HUES48 (cell line): ENCODE measurements at regions not wholly inside any gene's neighbourhood (a gene's known extent, or its start where the extent isn't known, plus 50 kb on each side); places are given as distances from the start of the nearest gene placed in this dataset.

ENCODE experiments used
- H3K27ac ChIP-seq: one replicate; pipeline ENCODE4 v1.7.0; 2013; ENCODE audit warnings: low read depth, low read length, inconsistent platforms
- H3K27me3 ChIP-seq: 2 replicates; pipeline ENCODE4 v1.6.1; 2013; ENCODE audit warnings: mild to moderate bottlenecking, low read length; ENCODE audit not compliant: control insufficient read depth, insufficient read depth
- H3K36me3 ChIP-seq: 2 replicates; pipeline ENCODE4 v1.6.1; 2013; ENCODE audit warnings: low read length; ENCODE audit not compliant: control insufficient read depth, insufficient read depth
- H3K4me1 ChIP-seq: 2 replicates; pipeline ENCODE4 v1.6.1; 2013; ENCODE audit warnings: mild to moderate bottlenecking, low read length; ENCODE audit not compliant: control insufficient read depth, insufficient read depth
- H3K4me3 ChIP-seq: 2 replicates; pipeline ENCODE4 v1.5.1; 2013; ENCODE audit warnings: mild to moderate bottlenecking, low read depth, low read length
- H3K9ac ChIP-seq: 2 replicates; pipeline ENCODE4 v1.6.1; 2013; ENCODE audit warnings: mild to moderate bottlenecking, low read depth, low read length, moderate library complexity
- H3K9me3 ChIP-seq: 2 replicates; pipeline ENCODE4 v1.6.1; 2013; ENCODE audit warnings: low read length; ENCODE audit not compliant: control insufficient read depth, insufficient read depth

GRCh38 chr12:94714378-94715114 is 64.2 kb upstream of the TMCC3 start:
- Histone ChIP-seq H3K36me3 (no peaks in the 10 kb centered on the region), H3K4me3 (no peak overlapping the region), H3K27me3 (no peaks in the 10 kb centered on the region), H3K27ac (no peak overlapping the region), H3K9me3 (no peaks in the 10 kb centered on the region), H3K4me1 (0 out of 2 replicates have a peak, but pooled peaks cover 14% of the 10 kb centered on the region), H3K9ac (no peak overlapping the region)

- Histone ChIP-seq H3K9ac (no peak overlapping the region), H3K27me3 (no peaks in the 10 kb centered on the region), H3K4me1 (0 out of 2 replicates have a peak, but pooled peaks cover 11% of the 10 kb centered on the region), H3K27ac (no peak overlapping the region), H3K36me3 (no peaks in the 10 kb centered on the region), H3K9me3 (no peaks in the 10 kb centered on the region), H3K4me3 (no peak overlapping the region)
Measured at GRCh38 chr12:94712815-94713515, 62.6 kb upstream of the TMCC3 start.

- H3K4me1 ChIP-seq: no peaks in the 10 kb centered on the region
- no peaks in the 10 kb centered on the region for H3K9me3 ChIP-seq
- H3K9ac ChIP-seq: no peak overlapping the region
- H3K4me3 ChIP-seq: no peak overlapping the region
- H3K36me3 ChIP-seq: no peaks in the 10 kb centered on the region
- H3K27ac ChIP-seq: no peak overlapping the region
- no peaks in the 10 kb centered on the region for H3K27me3 ChIP-seq
Measured at GRCh38 chr12:94710933-94711332, 60.6 kb upstream of the TMCC3 start.

DNA sequence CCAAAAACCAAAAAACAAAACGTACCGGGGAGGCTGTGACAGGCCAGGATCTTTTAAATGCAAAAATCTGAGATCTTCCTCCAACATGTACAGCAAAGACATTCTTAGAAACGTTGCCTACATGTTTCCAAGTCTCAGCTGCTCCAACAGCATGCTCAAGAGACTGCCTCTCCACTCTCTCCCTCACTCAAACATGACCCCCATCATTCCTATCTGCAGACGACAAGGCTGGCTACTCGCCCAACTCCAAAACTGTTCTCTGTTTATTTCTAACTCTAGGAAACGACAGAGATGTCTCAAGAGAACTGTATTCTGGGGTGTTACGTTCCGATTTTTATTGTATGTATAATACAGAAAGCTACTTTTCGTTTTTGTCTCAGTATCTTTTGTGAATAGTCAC is 57.5 kb upstream of the TMCC3 start:
- Histone ChIP-seq H3K4me1 (no peaks in the 10 kb centered on the region), H3K36me3 (no peaks in the 10 kb centered on the region), H3K27ac (no peak overlapping the region), H3K27me3 (no peaks in the 10 kb centered on the region), H3K9ac (no peak overlapping the region), H3K9me3 (no peaks in the 10 kb centered on the region), H3K4me3 (no peak overlapping the region)

- no peaks in the 10 kb centered on the region for H3K36me3 ChIP-seq
- no peak overlapping the region for H3K9ac ChIP-seq
- H3K27ac ChIP-seq: no peak overlapping the region
- no peaks in the 10 kb centered on the region for H3K4me1 ChIP-seq
- H3K9me3 ChIP-seq: no peaks in the 10 kb centered on the region
- no peaks in the 10 kb centered on the region for H3K27me3 ChIP-seq
- H3K4me3 ChIP-seq: no peak overlapping the region
Measured at GRCh38 chr12:94707036-94707435, 56.7 kb upstream of the TMCC3 start.

DNA sequence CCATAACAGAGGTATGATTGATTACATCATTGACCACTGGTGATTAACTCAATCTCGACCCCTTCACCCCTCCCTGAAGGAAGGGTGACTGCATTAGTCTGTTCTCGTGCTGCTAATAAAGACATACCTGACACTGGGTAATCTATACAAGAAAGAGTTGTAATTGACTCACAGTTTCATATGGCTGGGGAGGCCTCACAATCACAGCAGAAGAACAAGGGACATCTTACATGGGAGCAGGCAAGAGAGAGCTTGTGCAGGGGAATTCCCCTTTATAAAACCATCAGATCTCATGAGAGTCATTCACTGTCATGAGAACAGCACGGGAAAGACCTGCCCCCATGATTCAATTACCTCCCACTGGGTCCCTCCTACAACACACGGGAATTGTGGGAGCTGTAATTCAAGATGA is 55.9 kb upstream of the TMCC3 start:
- Histone ChIP-seq H3K4me1 (no peaks in the 10 kb centered on the region), H3K9me3 (no peaks in the 10 kb centered on the region), H3K27me3 (no peaks in the 10 kb centered on the region), H3K4me3 (no peak overlapping the region), H3K27ac (no peak overlapping the region), H3K9ac (no peak overlapping the region), H3K36me3 (no peaks in the 10 kb centered on the region)

DNA sequence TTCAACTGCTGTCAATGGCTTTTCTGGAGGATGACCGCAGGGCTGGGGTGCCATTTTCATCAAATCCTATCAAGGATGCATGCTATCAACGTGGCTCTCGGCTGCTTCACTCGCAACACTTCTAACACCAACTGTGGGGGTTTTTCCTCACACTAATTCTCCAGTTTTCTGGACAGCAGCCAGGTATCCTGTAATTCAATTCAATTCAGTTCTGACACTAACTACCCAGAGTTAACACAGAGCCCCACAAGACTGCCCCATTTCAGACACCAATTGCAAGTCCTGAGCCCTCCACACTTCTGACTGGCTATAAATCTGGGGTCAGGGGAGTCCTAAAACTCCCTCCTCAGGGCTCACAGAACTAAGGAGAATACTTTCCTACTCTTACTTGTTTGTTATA is 55.3 kb upstream of the TMCC3 start:
- no peak overlapping the region for H3K9ac ChIP-seq
- no peaks in the 10 kb centered on the region for H3K9me3 ChIP-seq
- H3K27ac ChIP-seq: no peak overlapping the region
- H3K4me1 ChIP-seq: no peaks in the 10 kb centered on the region
- no peak overlapping the region for H3K4me3 ChIP-seq
- no peaks in the 10 kb centered on the region for H3K27me3 ChIP-seq
- H3K36me3 ChIP-seq: no peaks in the 10 kb centered on the region

GRCh38 chr12:94704452-94705306 is 54.3 kb upstream of the TMCC3 start:
- Histone ChIP-seq H3K4me1 (no peaks in the 10 kb centered on the region), H3K9me3 (no peaks in the 10 kb centered on the region), H3K36me3 (no peaks in the 10 kb centered on the region), H3K27me3 (no peaks in the 10 kb centered on the region), H3K4me3 (no peak overlapping the region), H3K9ac (no peak overlapping the region), H3K27ac (no peak overlapping the region)

GRCh38 chr12:94702696-94703095 is 52.3 kb upstream of the TMCC3 start:
- H3K4me3 ChIP-seq: no peak overlapping the region
- no peaks in the 10 kb centered on the region for H3K27me3 ChIP-seq
- no peaks in the 10 kb centered on the region for H3K36me3 ChIP-seq
- H3K4me1 ChIP-seq: no peaks in the 10 kb centered on the region
- H3K27ac ChIP-seq: no peak overlapping the region
- H3K9me3 ChIP-seq: no peaks in the 10 kb centered on the region
- H3K9ac ChIP-seq: no peak overlapping the region

- Histone ChIP-seq H3K4me3 (no peak overlapping the region), H3K9me3 (no peaks in the 10 kb centered on the region), H3K36me3 (no peaks in the 10 kb centered on the region), H3K9ac (no peak overlapping the region), H3K27ac (no peak overlapping the region), H3K4me1 (no peaks in the 10 kb centered on the region), H3K27me3 (no peaks in the 10 kb centered on the region)
Measured at GRCh38 chr12:94701711-94702110, 51.4 kb upstream of the TMCC3 start.

- Histone ChIP-seq H3K9me3 (no peaks in the 10 kb centered on the region), H3K36me3 (no peaks in the 10 kb centered on the region), H3K27ac (no peak overlapping the region), H3K4me3 (no peak overlapping the region), H3K4me1 (no peaks in the 10 kb centered on the region), H3K27me3 (no peaks in the 10 kb centered on the region), H3K9ac (no peak overlapping the region)
Measured at GRCh38 chr12:94700662-94701061, 50.3 kb upstream of the TMCC3 start.
